Suppressor macrophage treated with lipopolysaccharide for 4 hours (primary cell): ENCODE measurements at regions not wholly inside any gene's neighbourhood (a gene's known extent, or its start where the extent isn't known, plus 50 kb on each side); places are given as distances from the start of the nearest gene placed in this dataset.

Experiments used
- DNase-seq: peaks from one replicate; pipeline ENCODE4 v3.0.0-alpha.2; 2020

DNA sequence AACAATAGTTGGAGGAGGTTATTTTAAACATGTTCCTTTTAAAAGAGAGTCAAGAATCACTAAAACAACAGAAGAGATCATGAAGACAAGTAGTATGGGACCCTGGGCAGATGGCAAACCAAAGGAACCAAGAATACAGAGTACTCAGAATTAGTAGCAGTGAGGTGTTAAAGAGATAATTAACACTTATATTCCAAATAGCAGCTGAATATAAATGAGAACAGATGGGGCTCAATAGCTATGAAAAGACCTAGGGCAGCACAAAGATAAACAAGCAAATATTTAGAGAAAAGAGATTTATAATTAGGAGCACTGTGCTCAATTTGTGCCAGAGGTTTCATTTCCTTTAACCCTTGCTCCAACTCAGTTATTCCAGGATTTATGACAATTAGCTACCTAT, 159.1 kb downstream of the FAM114A2 start:
- DNase-seq, result no peak

DNA sequence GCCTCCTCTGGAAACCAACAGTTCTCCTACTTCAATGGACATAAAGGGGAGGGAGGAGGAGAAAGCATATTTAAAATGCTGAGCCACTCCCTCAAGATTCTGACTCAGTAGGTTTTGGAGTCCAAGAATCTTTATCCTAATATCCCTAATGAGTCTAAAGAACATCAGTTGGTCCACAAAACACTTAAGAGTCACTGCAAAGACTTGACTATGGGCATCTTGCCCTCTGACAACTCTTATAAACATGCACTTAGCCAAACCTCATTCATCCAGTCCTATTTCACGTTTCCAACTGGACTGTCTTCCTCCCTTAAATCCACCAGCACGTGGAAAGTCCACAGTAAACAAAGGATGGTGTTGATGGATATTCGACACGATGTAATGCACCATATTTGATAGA, 172.5 kb downstream of the FAM114A2 start:
- no peak for DNase-seq

DNA sequence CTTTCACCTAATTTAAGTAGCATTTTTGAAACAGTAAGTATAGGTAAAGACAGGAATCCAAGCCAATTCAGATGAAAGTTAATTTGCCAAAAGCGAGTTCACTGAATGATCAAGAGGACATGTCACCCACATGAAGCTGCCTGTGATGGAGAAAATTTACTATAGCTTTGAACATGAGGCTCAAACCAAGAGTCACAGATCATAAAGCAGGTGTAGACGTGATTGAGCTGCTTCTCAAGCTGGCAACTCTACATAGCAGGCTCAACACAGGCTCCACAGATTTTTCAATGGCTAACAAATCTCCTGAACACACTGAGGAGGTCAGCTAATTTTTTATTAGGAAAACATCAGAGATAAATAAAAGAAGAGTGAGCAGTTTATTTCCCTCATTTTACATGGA, 173.7 kb downstream of the FAM114A2 start:
- no peak for DNase-seq

DNA sequence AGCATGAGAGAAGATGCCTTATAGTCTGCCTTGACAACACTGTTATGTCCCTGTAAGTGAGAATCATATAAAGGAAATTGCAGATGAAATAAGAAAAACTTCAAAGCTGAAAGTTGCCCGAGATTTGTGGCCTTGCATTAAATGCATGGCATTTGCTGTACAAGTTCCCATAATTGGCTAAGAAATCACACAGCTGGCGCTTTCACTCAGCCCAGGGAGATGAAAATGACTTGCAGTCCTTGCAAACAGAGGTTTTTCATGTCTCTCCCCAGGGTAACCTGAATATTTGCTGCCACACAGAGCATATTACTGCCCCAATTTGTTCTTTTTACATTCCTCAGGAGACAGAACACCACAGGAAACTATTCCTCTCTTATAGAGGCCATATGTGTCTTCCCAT, 174.8 kb downstream of the FAM114A2 start:
- no peak for DNase-seq
